IMR-90 (cell line): ENCODE measurements at regions not wholly inside any gene's neighbourhood (a gene's known extent, or its start where the extent isn't known, plus 50 kb on each side); places are given as distances from the start of the nearest gene placed in this dataset.

Experiments used
- ATAC-seq: fragments of 200-7000 bp; cut with Tn5 transposase; 2 replicates; pipeline ENCODE4 v1.9.1; 2020; ENCODE audit warnings: low read depth, mild to moderate bottlenecking, moderate library complexity
- BruUV-seq: library from RNA; stranded (reverse); fragments of 400-500 nt; replicated peaks from 2 replicates; lab custom pipeline; 2021; lab: Mats Ljungman, UMichigan
- CTCF ChIA-PET: fragments of 300-600 bp; formaldehyde crosslinking; extraction: SDS; loops from one replicate; lab custom pipeline; 2021; ENCODE audit warnings: antibody characterized with exemption; lab: Yijun Ruan, JAX
- POLR2A ChIA-PET: fragments of 300-600 bp; sonication (Branson Sonifier 250); formaldehyde crosslinking; loops from one replicate; lab custom pipeline; 2022; ENCODE audit warnings: antibody characterized with exemption; ENCODE audit not compliant: unreplicated experiment; lab: Charles Lee
- DNase-seq: peaks from one replicate; pipeline ENCODE4 v3.0.0; 2013
- H2AFZ ChIP-seq: replicated peaks from 2 replicates; pipeline ENCODE3; 2013; ENCODE audit warnings: low read length, mild to moderate bottlenecking; ENCODE audit not compliant: poor library complexity
- H2AK5ac ChIP-seq: 2 replicates; pipeline ENCODE4 v1.6.1; 2013; ENCODE audit warnings: low read depth, low read length, inconsistent platforms
- H2AK9ac ChIP-seq: replicated peaks from 2 replicates; pipeline ENCODE3; 2013; ENCODE audit warnings: mild to moderate bottlenecking, low read depth, low read length, moderate library complexity; ENCODE audit not compliant: poor library complexity
- H2BK120ac ChIP-seq: 2 replicates; pipeline ENCODE4 v1.6.1; 2013; ENCODE audit warnings: low read depth, low read length, inconsistent platforms
- H2BK15ac ChIP-seq: 3 replicates; pipeline ENCODE4 v1.6.1; 2013; ENCODE audit warnings: low read depth, low read length, inconsistent platforms
- H2BK20ac ChIP-seq: 2 replicates; pipeline ENCODE4 v1.6.1; 2013; ENCODE audit warnings: low read depth, mild to moderate bottlenecking, inconsistent platforms, low read length, moderate library complexity
- H2BK5ac ChIP-seq: 2 replicates; pipeline ENCODE4 v1.6.1; 2013; ENCODE audit warnings: mild to moderate bottlenecking, low read depth, low read length, inconsistent platforms; ENCODE audit not compliant: poor library complexity, severe bottlenecking
- H3K14ac ChIP-seq: replicated peaks from 2 replicates; pipeline ENCODE4 v1.6.1; 2013; ENCODE audit warnings: low read depth, low read length, inconsistent platforms
- H3K18ac ChIP-seq: 2 replicates; pipeline ENCODE4 v1.6.1; 2013; ENCODE audit warnings: low read depth, low read length, control low read depth
- H3K23ac ChIP-seq: 2 replicates; pipeline ENCODE4 v1.6.1; 2013; ENCODE audit warnings: low read depth, low read length, inconsistent platforms
- H3K27ac ChIP-seq: 2 replicates; pipeline ENCODE4 v1.5.1; 2013; ENCODE audit warnings: mild to moderate bottlenecking, control low read depth, low read length; ENCODE audit not compliant: insufficient read depth
- H3K27me3 ChIP-seq: 2 replicates; pipeline ENCODE4 v1.6.1; 2013; ENCODE audit warnings: low read length; ENCODE audit not compliant: control insufficient read depth, insufficient read depth
- H3K36me3 ChIP-seq: 2 replicates; pipeline ENCODE4 v1.6.1; 2013; ENCODE audit warnings: low read length, mixed read lengths; ENCODE audit not compliant: control insufficient read depth, insufficient read depth
- H3K4ac ChIP-seq: 2 replicates; pipeline ENCODE4 v1.6.1; 2013; ENCODE audit warnings: low read depth, low read length, inconsistent platforms
- H3K4me1 ChIP-seq: 2 replicates; pipeline ENCODE4 v1.6.1; 2013; ENCODE audit warnings: low read length, mixed read lengths; ENCODE audit not compliant: control insufficient read depth, insufficient read depth
- H3K4me2 ChIP-seq: 2 replicates; pipeline ENCODE4 v1.6.1; 2013; ENCODE audit warnings: low read depth, mild to moderate bottlenecking, control low read depth, low read length, moderate library complexity
- H3K4me3 ChIP-seq: 2 replicates; pipeline ENCODE4 v1.5.1; 2013; ENCODE audit warnings: low read depth, mild to moderate bottlenecking, control low read depth, low read length, moderate library complexity; ENCODE audit not compliant: insufficient read depth
- H3K56ac ChIP-seq: 2 replicates; pipeline ENCODE4 v1.6.1; 2013; ENCODE audit warnings: low read length, inconsistent platforms; ENCODE audit not compliant: insufficient read depth; ENCODE audit errors: extremely low read depth
- H3K79me1 ChIP-seq, 2 experiments: 2 replicates each; pipeline ENCODE4 v1.6.1; 2013; ENCODE audit warnings: low read length in 2 of 2, inconsistent platforms in 1 of 2, low read depth in 1 of 2
- H3K9ac ChIP-seq: 2 replicates; pipeline ENCODE4 v1.6.1; 2013; ENCODE audit warnings: low read depth, low read length, control low read depth
- H3K9me1 ChIP-seq: 2 replicates; pipeline ENCODE4 v1.6.1; 2013; ENCODE audit warnings: low read length, inconsistent platforms; ENCODE audit not compliant: insufficient read depth
- H3K9me3 ChIP-seq: 2 replicates; pipeline ENCODE4 v1.6.1; 2013; ENCODE audit warnings: low read length; ENCODE audit not compliant: control insufficient read depth, insufficient read depth
- H4K20me1 ChIP-seq: 2 replicates; pipeline ENCODE4 v1.6.1; 2013; ENCODE audit warnings: low read length, inconsistent platforms; ENCODE audit not compliant: insufficient read depth
- H4K5ac ChIP-seq: 2 replicates; pipeline ENCODE4 v1.6.1; 2013; ENCODE audit warnings: mild to moderate bottlenecking, low read depth, low read length, control low read depth
- H4K8ac ChIP-seq, 2 experiments: 2 replicates each; pipeline ENCODE4 v1.6.1; 2013; ENCODE audit warnings: low read depth in 2 of 2, low read length in 2 of 2, control low read depth in 1 of 2, inconsistent platforms in 1 of 2
- H4K91ac ChIP-seq: 2 replicates; pipeline ENCODE4 v1.6.1; 2013; ENCODE audit warnings: low read depth, low read length, inconsistent platforms; ENCODE audit not compliant: insufficient read depth
- CTCF ChIP-seq: conservative IDR thresholded peaks from 2 replicates; pipeline ENCODE4 v1.5.1; 2012; ENCODE audit warnings: mild to moderate bottlenecking, low read depth, low read length, improper control_type of control experiment
- ELK1 ChIP-seq: fragments of 150-350 bp; IDR thresholded peaks from 2 replicates; pipeline ENCODE4 v1.6.1; 2016; ENCODE audit warnings: low read depth, mild to moderate bottlenecking, low read length, moderate library complexity, borderline replicate concordance
- FOS ChIP-seq: fragments of 150-350 bp; IDR thresholded peaks from 2 replicates; pipeline ENCODE4 v1.6.1; 2016; ENCODE audit warnings: low read depth, low read length
- MAFK ChIP-seq: IDR thresholded peaks from 2 replicates; pipeline ENCODE4 v1.6.1; 2012; ENCODE audit warnings: low read depth, low read length, improper control_type of control experiment
- MAZ ChIP-seq: IDR thresholded peaks from 2 replicates; pipeline ENCODE4 v1.6.1; 2012; ENCODE audit warnings: low read depth, mild to moderate bottlenecking, low read length, improper control_type of control experiment, moderate library complexity, borderline replicate concordance
- MXI1 ChIP-seq: IDR thresholded peaks from 2 replicates; pipeline ENCODE4 v1.6.1; 2012; ENCODE audit warnings: low read depth, mild to moderate bottlenecking, low read length, moderate library complexity, borderline replicate concordance
- NFE2L2 ChIP-seq: fragments of 150-350 bp; IDR thresholded peaks from 2 replicates; pipeline ENCODE4 v1.6.1; 2016; ENCODE audit warnings: low read depth, mild to moderate bottlenecking, low read length
- RAD21 ChIP-seq: IDR thresholded peaks from 2 replicates; pipeline ENCODE4 v1.6.1; 2012; ENCODE audit warnings: low read length, improper control_type of control experiment
- whole genome bisulfite sequencing, 2 experiments: methylation state at CpG; one replicate each; pipeline versions ENCODE4 v1.1.5 to v1.1.7; 2013; ENCODE audit warnings: missing lambda C conversion rate in 2 of 2; ENCODE audit not compliant: insufficient read length in 1 of 2; ENCODE audit errors: extremely low coverage in 2 of 2; 5-methylcytosine and 5-hydroxymethylcytosine counted together
- dilution Hi-C: fragments of 300-500 bp; cut with HindIII; formaldehyde crosslinking; loops from one replicate; pipeline ENCODE4 v1.14.3; 2018; ENCODE audit warnings: low sequenced_read_pairs; ENCODE audit not compliant: unreplicated experiment
- in situ Hi-C: fragments of 300-500 bp; cut with MboI; formaldehyde crosslinking; loops from 3 replicates; pipeline ENCODE4 v1.14.3; 2019; ENCODE audit warnings: low sequenced_read_pairs, inconsistent platforms, mixed read lengths
- intact Hi-C: fragments of 100-400 bp; cut with micrococcal nuclease; formaldehyde crosslinking; loops from 2 replicates; pipeline ENCODE4 v1.10.0; 2022

- Histone ChIP-seq H3K27ac (no peak overlapping the region), H3K9me1 (peaks cover 18% of the 10 kb centered on the region), H3K9me3 (no peaks in the 10 kb centered on the region), H3K27me3 (no peaks in the 10 kb centered on the region), H4K5ac (no peak overlapping the region), H3K4me3 (no peak overlapping the region), H3K4ac (peak overlapping the region; percentile 71), H3K23ac (peak overlapping the region; percentile 13; the same call in 1 of the 2 replicates), H3K18ac (no peak overlapping the region), H3K56ac (no peak overlapping the region), H3K14ac (peak overlapping the region; percentile 55; the same call in 1 of the 2 replicates), H2BK20ac (peak overlapping the region; percentile 78), H3K36me3 (no peaks in the 10 kb centered on the region), H4K8ac (peak overlapping the region in 1 of 2 experiments; percentile 15; a peak in 1 of 4 replicates), H3K9ac (no peak overlapping the region), H2AK9ac (peak overlapping the region; percentile 88), H3K79me1 (no peaks in the 10 kb centered on the region), H2BK5ac (no peak overlapping the region), H2AK5ac (peak overlapping the region; percentile 86), H4K91ac (peak overlapping the region; percentile 57), H3K4me2 (no peak overlapping the region), H2AFZ (peak overlapping the region; percentile 37), H2BK120ac (peak overlapping the region; percentile 61), H4K20me1 (no peaks in the 10 kb centered on the region), H2BK15ac (peak overlapping the region; percentile 65; the same call in 1 of the 3 replicates), H3K4me1 (peaks cover 26% of the 10 kb centered on the region)
- ChIA-PET CTCF (no interaction called here), POLR2A (no interaction called here)
- WGBS, 2 experiments: 91% methylated on average over 8 of the region's 15 CpGs; no CpG with 5 or more reads in 1 of the 2 experiments
- dilution Hi-C loops (no loop called here), intact Hi-C loops (no loop called here), in situ Hi-C loops (no loop called here)
- ATAC-seq: peak; percentile 53
- BruUV-seq: no TSS peak
- TF ChIP-seq CTCF: no peak
- TF ChIP-seq ELK1: no peak
- no peak for TF ChIP-seq MXI1
- no peak for TF ChIP-seq MAFK
- no peak for TF ChIP-seq NFE2L2
- no peak for TF ChIP-seq RAD21
- no peak for TF ChIP-seq MAZ
- TF ChIP-seq FOS: peak; percentile 5; the same call in 1 of the 2 replicates
- DNase-seq: peak; percentile 56
Observed at GRCh38 chr6:43923376-43924221, 153.6 kb downstream of the VEGFA start.
